Lower lobe of right lung (tissue), 2 donors: ENCODE measurements at regions not wholly inside any gene's neighbourhood (a gene's known extent, or its start where the extent isn't known, plus 50 kb on each side); places are given as distances from the start of the nearest gene placed in this dataset.
"Not testable (repeated sequence)": the region's sequence is repeated elsewhere in the genome, so short reads cannot be mapped to it uniquely, and the experiment has no call there.

ENCODE experiments used
- ATAC-seq, 2 donors: fragments of 200-7000 bp; cut with Tn5 transposase; one replicate each; pipeline ENCODE4 v1.9.1; 2020 to 2022; ENCODE audit warnings: mild to moderate bottlenecking in 2 of 2, moderate library complexity in 2 of 2
- DNase-seq: peaks from one replicate; pipeline ENCODE4 v3.0.0-alpha.2; 2020
- H3K27ac ChIP-seq: fragments of 200-600 bp; one replicate; pipeline ENCODE4 v1.8.0; 2022
- H3K27me3 ChIP-seq: fragments of 200-600 bp; one replicate; pipeline ENCODE4 v1.8.0; 2022; ENCODE audit warnings: low read depth
- H3K36me3 ChIP-seq: fragments of 200-600 bp; one replicate; pipeline ENCODE4 v1.8.0; 2022; ENCODE audit warnings: mild to moderate bottlenecking
- H3K4me1 ChIP-seq: fragments of 200-600 bp; one replicate; pipeline ENCODE4 v1.8.0; 2022
- H3K4me3 ChIP-seq: fragments of 200-600 bp; one replicate; pipeline ENCODE4 v1.8.0; 2022; ENCODE audit warnings: mild to moderate bottlenecking
- H3K9me3 ChIP-seq: fragments of 200-600 bp; one replicate; pipeline ENCODE4 v1.8.0; 2022
- intact Hi-C: fragments of 100-400 bp; cut with DNase I; formaldehyde crosslinking; loops from one replicate; pipeline ENCODE4 v1.11.0; 2022
- TF ChIP-seq, protein P1 (sequence below): fragments of 200-600 bp; IDR thresholded peaks from one replicate; pipeline ENCODE4 v1.8.0; 2022; ENCODE audit warnings: antibody characterized with exemption, mild to moderate bottlenecking
- donor health status: DM: no; HTN: yes; CAD: no; lungs with severe emphysema.

- TF ChIP-seq, protein P1, sequence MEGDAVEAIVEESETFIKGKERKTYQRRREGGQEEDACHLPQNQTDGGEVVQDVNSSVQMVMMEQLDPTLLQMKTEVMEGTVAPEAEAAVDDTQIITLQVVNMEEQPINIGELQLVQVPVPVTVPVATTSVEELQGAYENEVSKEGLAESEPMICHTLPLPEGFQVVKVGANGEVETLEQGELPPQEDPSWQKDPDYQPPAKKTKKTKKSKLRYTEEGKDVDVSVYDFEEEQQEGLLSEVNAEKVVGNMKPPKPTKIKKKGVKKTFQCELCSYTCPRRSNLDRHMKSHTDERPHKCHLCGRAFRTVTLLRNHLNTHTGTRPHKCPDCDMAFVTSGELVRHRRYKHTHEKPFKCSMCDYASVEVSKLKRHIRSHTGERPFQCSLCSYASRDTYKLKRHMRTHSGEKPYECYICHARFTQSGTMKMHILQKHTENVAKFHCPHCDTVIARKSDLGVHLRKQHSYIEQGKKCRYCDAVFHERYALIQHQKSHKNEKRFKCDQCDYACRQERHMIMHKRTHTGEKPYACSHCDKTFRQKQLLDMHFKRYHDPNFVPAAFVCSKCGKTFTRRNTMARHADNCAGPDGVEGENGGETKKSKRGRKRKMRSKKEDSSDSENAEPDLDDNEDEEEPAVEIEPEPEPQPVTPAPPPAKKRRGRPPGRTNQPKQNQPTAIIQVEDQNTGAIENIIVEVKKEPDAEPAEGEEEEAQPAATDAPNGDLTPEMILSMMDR, result no peak
- intact Hi-C loops, result no loop called here
- no peak for ATAC-seq
- DNase-seq, result no peak
- no peaks in the 10 kb centered on the region for H3K4me1 ChIP-seq
- no peaks in the 10 kb centered on the region for H3K36me3 ChIP-seq
- H3K27ac ChIP-seq, result no peak overlapping the region
- no peak overlapping the region for H3K4me3 ChIP-seq
- no peaks in the 10 kb centered on the region for H3K9me3 ChIP-seq
- H3K27me3 ChIP-seq, result no peaks in the 10 kb centered on the region
These were observed 153.2 kb upstream of the MON1B start for GRCh38 chr16:77037696-77038347.

DNA sequence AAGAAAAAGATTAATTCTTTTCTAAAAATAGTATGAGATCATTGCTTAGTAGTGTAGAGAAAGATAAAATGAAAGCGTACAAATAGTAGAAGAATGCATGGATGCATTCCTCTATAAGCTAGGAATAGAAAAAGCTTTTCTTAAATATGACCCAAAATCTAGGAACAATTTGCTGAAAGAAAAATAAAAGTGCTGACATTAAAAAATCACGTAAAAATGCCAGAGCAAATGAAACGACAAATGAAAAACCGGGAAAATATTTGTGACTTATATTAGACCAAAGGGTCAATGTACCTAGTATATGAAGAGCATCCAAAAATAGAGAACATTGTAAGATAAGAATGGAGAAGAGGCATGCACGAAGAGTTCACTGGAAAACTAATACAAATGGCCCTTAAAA lies 149.5 kb upstream of the MON1B start:
- TF ChIP-seq, protein P1, result no peak
- ATAC-seq (no peak), DNase-seq (no peak)
- intact Hi-C loops, result no loop called here
- H3K9me3 ChIP-seq, result no peaks in the 10 kb centered on the region
- H3K4me3 ChIP-seq, result no peak overlapping the region
- H3K4me1 ChIP-seq, result no peaks in the 10 kb centered on the region
- no peak overlapping the region for H3K27ac ChIP-seq
- H3K36me3 ChIP-seq, result no peaks in the 10 kb centered on the region
- H3K27me3 ChIP-seq, result no peaks in the 10 kb centered on the region

GRCh38 chr16:77043076-77043475 lies 147.9 kb upstream of the MON1B start:
- DNase-seq, result no peak
- no peaks in the 10 kb centered on the region for H3K9me3 ChIP-seq
- TF ChIP-seq, protein P1, result no peak
- no peaks in the 10 kb centered on the region for H3K36me3 ChIP-seq
- no peaks in the 10 kb centered on the region for H3K27me3 ChIP-seq
- ATAC-seq, result no peak
- H3K4me1 ChIP-seq, result no peaks in the 10 kb centered on the region
- no peak overlapping the region for H3K4me3 ChIP-seq
- no peak overlapping the region for H3K27ac ChIP-seq
- intact Hi-C loops, result no loop called here

GRCh38 chr16:77046206-77046605 lies 144.8 kb upstream of the MON1B start:
- no peaks in the 10 kb centered on the region for H3K4me1 ChIP-seq
- no peak overlapping the region for H3K27ac ChIP-seq
- TF ChIP-seq, protein P1, result no peak
- DNase-seq (no peak), ATAC-seq (no peak)
- H3K36me3 ChIP-seq, result no peaks in the 10 kb centered on the region
- H3K4me3 ChIP-seq, result no peak overlapping the region
- H3K9me3 ChIP-seq, result no peaks in the 10 kb centered on the region
- intact Hi-C loops, result no loop called here
- no peaks in the 10 kb centered on the region for H3K27me3 ChIP-seq

DNA sequence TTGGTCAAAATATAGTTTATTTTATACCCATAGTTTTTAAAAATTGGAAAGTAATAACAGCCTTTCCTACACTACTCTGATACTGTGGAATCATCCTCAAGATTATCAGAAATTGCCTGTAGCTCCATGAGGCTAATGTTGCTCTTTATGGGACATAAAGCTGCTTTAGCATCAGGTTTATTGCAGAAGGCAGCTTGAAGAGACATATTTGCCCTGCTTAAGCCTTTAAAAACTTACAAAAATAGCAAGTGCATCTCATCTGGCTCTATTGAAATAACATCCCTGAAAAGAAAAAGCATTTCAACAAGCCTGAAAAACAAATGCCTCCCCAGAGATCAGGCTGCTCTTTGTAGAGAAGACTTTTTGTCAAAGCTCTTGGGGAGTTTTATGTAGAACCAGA lies 142.9 kb upstream of the MON1B start:
- intact Hi-C loops, result no loop called here
- ATAC-seq, result no peak
- H3K27me3 ChIP-seq, result no peaks in the 10 kb centered on the region
- DNase-seq, result no peak
- no peaks in the 10 kb centered on the region for H3K36me3 ChIP-seq
- H3K9me3 ChIP-seq, result no peaks in the 10 kb centered on the region
- no peaks in the 10 kb centered on the region for H3K4me1 ChIP-seq
- no peak overlapping the region for H3K4me3 ChIP-seq
- TF ChIP-seq, protein P1, result no peak
- H3K27ac ChIP-seq, result no peak overlapping the region

DNA sequence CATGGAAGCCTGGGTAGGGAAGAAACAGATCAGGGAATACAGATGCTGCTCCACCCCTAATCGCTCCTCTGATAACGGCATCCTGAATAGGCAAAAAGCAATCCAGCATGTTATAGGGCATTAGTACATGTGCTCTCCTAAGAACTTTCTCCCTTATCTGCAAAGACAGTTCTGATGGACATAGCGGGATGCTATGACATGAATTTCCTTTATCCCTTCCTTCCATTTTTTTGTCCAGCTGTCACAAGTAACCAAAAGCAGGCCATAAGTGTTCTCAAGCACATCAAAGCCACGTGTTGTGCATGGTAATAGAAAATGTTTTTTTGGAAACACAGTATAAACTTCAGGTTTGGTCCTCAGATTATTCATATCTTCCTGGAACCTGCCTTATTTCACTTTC lies 141.4 kb upstream of the MON1B start:
- no peaks in the 10 kb centered on the region for H3K4me1 ChIP-seq
- no peak overlapping the region for H3K27ac ChIP-seq
- H3K36me3 ChIP-seq, result no peaks in the 10 kb centered on the region
- TF ChIP-seq, protein P1, result no peak
- H3K9me3 ChIP-seq, result no peaks in the 10 kb centered on the region
- no peak overlapping the region for H3K4me3 ChIP-seq
- H3K27me3 ChIP-seq, result no peaks in the 10 kb centered on the region
- DNase-seq (no peak), ATAC-seq (no peak)
- intact Hi-C loops, result no loop called here

GRCh38 chr16:77056597-77056996 lies 134.4 kb upstream of the MON1B start:
- H3K27ac ChIP-seq, H3K4me1 ChIP-seq, H3K4me3 ChIP-seq, ATAC-seq, intact Hi-C loops, H3K27me3 ChIP-seq, H3K9me3 ChIP-seq, H3K36me3 ChIP-seq, DNase-seq: not testable (repeated sequence)
